Cardiac muscle cell (in vitro differentiated cells and primary cell): ENCODE measurements at regions not wholly inside any gene's neighbourhood (a gene's known extent, or its start where the extent isn't known, plus 50 kb on each side); places are given as distances from the start of the nearest gene placed in this dataset.

Experiments
- DNase-seq, 2 donors: peaks; one replicate each; pipeline versions ENCODE4 v3.0.0 to v3.0.0-alpha.2; 2010 to 2017; ENCODE audit warnings: low read depth in 1 of 2, low spot score in 1 of 2
- H3K27ac ChIP-seq: fragments of 200-600 bp; sonication (generic); 2 replicates; pipeline ENCODE4 v1.5.1; 2016
- H3K27me3 ChIP-seq: fragments of 200-600 bp; sonication (generic); 2 replicates; pipeline ENCODE4 v1.6.0; 2016; ENCODE audit warnings: control low read depth
- H3K36me3 ChIP-seq: fragments of 200-600 bp; sonication (generic); 2 replicates; pipeline ENCODE4 v1.5.1; 2016; ENCODE audit warnings: control low read depth
- H3K4me1 ChIP-seq: fragments of 200-600 bp; sonication (generic); 2 replicates; pipeline ENCODE4 v1.8.1; 2017; ENCODE audit warnings: low read depth, mild to moderate bottlenecking, mixed run types
- H3K4me3 ChIP-seq: fragments of 200-600 bp; sonication (generic); 2 replicates; pipeline ENCODE4 v1.5.1; 2016; ENCODE audit warnings: mild to moderate bottlenecking
- H3K9me3 ChIP-seq: fragments of 200-600 bp; sonication (generic); 2 replicates; pipeline ENCODE4 v1.5.1; 2017; ENCODE audit warnings: low read depth, mild to moderate bottlenecking, control low read depth
- CTCF ChIP-seq: IDR thresholded peaks from 2 replicates; pipeline ENCODE4 v1.5.1; 2012; ENCODE audit warnings: low read depth, mild to moderate bottlenecking, low read length

- no peaks in the 10 kb centered on the region for H3K36me3 ChIP-seq
- H3K9me3 ChIP-seq = no peaks in the 10 kb centered on the region
- no peaks in the 10 kb centered on the region for H3K4me1 ChIP-seq
- no peak for DNase-seq
- no peak overlapping the region for H3K27ac ChIP-seq
- TF ChIP-seq CTCF = no peak
- no peaks in the 10 kb centered on the region for H3K27me3 ChIP-seq
- no peak overlapping the region for H3K4me3 ChIP-seq
Observed at GRCh38 chr6:50217841-50218240, 168.1 kb upstream of the DEFB112 start.

GRCh38 chr6:50236164-50236563 lies 186.4 kb upstream of the DEFB112 start:
- Histone ChIP-seq H3K4me1 (no peaks in the 10 kb centered on the region), H3K27me3 (no peaks in the 10 kb centered on the region), H3K36me3 (no peaks in the 10 kb centered on the region), H3K27ac (no peak overlapping the region), H3K9me3 (no peaks in the 10 kb centered on the region), H3K4me3 (no peak overlapping the region)
- no peak for TF ChIP-seq CTCF
- no peak for DNase-seq

- Histone ChIP-seq H3K4me1 (no peaks in the 10 kb centered on the region), H3K27me3 (no peaks in the 10 kb centered on the region), H3K4me3 (no peak overlapping the region), H3K27ac (no peak overlapping the region), H3K36me3 (no peaks in the 10 kb centered on the region), H3K9me3 (no peaks in the 10 kb centered on the region)
- no peak for DNase-seq
- no peak for TF ChIP-seq CTCF
Observed at GRCh38 chr6:50239853-50240252, 190.1 kb upstream of the DEFB112 start.

- H3K36me3 ChIP-seq = no peaks in the 10 kb centered on the region
- H3K27me3 ChIP-seq = no peaks in the 10 kb centered on the region
- no peaks in the 10 kb centered on the region for H3K4me1 ChIP-seq
- H3K4me3 ChIP-seq = no peak overlapping the region
- no peak for DNase-seq
- no peak overlapping the region for H3K27ac ChIP-seq
- no peaks in the 10 kb centered on the region for H3K9me3 ChIP-seq
- no peak for TF ChIP-seq CTCF
Observed at GRCh38 chr6:50240986-50241385, 191.3 kb upstream of the DEFB112 start.

GRCh38 chr6:50249493-50249892 lies 199.8 kb upstream of the DEFB112 start:
- no peaks in the 10 kb centered on the region for H3K36me3 ChIP-seq
- no peaks in the 10 kb centered on the region for H3K27me3 ChIP-seq
- no peak for TF ChIP-seq CTCF
- H3K4me1 ChIP-seq = no peaks in the 10 kb centered on the region
- no peak for DNase-seq
- no peaks in the 10 kb centered on the region for H3K9me3 ChIP-seq
- H3K27ac ChIP-seq = no peak overlapping the region
- H3K4me3 ChIP-seq = no peak overlapping the region

- Histone ChIP-seq H3K4me3 (no peak overlapping the region), H3K9me3 (no peaks in the 10 kb centered on the region), H3K27me3 (no peaks in the 10 kb centered on the region), H3K27ac (no peak overlapping the region), H3K4me1 (no peaks in the 10 kb centered on the region), H3K36me3 (no peaks in the 10 kb centered on the region)
- DNase-seq = no peak
- TF ChIP-seq CTCF = no peak
Observed at GRCh38 chr6:50257322-50257721, 207.6 kb upstream of the DEFB112 start.
